Panc1 (cell line): ENCODE measurements at regions not wholly inside any gene's neighbourhood (a gene's known extent, or its start where the extent isn't known, plus 50 kb on each side); places are given as distances from the start of the nearest gene placed in this dataset.
"Not testable (repeated sequence)": the region's sequence is repeated elsewhere in the genome, so short reads cannot be mapped to it uniquely, and the experiment has no call there.

Experiments
- ATAC-seq: fragments of 200-7000 bp; cut with Tn5 transposase; 2 replicates; pipeline ENCODE4 v1.9.1; 2020; ENCODE audit warnings: mild to moderate bottlenecking, moderate library complexity
- BruUV-seq: library from RNA; stranded (reverse); fragments of 400-500 nt; replicated peaks from 2 replicates; lab custom pipeline; 2021; lab: Mats Ljungman, UMichigan
- CTCF ChIA-PET: fragments of 300-600 bp; sonication (Branson Sonifier 250); formaldehyde crosslinking; loops from one replicate; lab custom pipeline; 2022; ENCODE audit warnings: antibody characterized with exemption; lab: Charles Lee
- POLR2A ChIA-PET: fragments of 300-600 bp; sonication (Branson Sonifier 250); formaldehyde crosslinking; loops from one replicate; lab custom pipeline; 2022; ENCODE audit warnings: antibody characterized with exemption; lab: Charles Lee
- DNase-seq: peaks from one replicate; pipeline ENCODE4 v3.0.0-alpha.2; 2010; ENCODE audit warnings: low read depth, low spot score
- H3K27ac ChIP-seq: 2 replicates; pipeline ENCODE4 v1.5.1; 2011; ENCODE audit warnings: mild to moderate bottlenecking, low read length, inconsistent platforms
- H3K27me3 ChIP-seq: fragments of 200-500 bp; sonication (Bioruptor generic); 2 replicates; pipeline ENCODE4 v1.6.0; 2014; ENCODE audit warnings: low read length, inconsistent platforms; ENCODE audit not compliant: control insufficient read depth, insufficient read depth
- H3K36me3 ChIP-seq: fragments of 200-500 bp; sonication (Bioruptor generic); 2 replicates; pipeline ENCODE4 v1.5.1; 2014; ENCODE audit warnings: inconsistent platforms, mild to moderate bottlenecking, low read length, moderate library complexity; ENCODE audit not compliant: control insufficient read depth, insufficient read depth
- H3K4me1 ChIP-seq: 2 replicates; pipeline ENCODE4 v1.5.1; 2011; ENCODE audit warnings: inconsistent platforms, mild to moderate bottlenecking, low read length, moderate library complexity; ENCODE audit not compliant: control insufficient read depth, insufficient read depth
- H3K4me3 ChIP-seq, 2 experiments: 2 replicates each; pipeline ENCODE4 v1.5.1; 2011 to 2012; ENCODE audit warnings: low read depth in 2 of 2, low read length in 2 of 2, mild to moderate bottlenecking in 2 of 2, inconsistent platforms in 1 of 2, moderate library complexity in 1 of 2
- H3K9me3 ChIP-seq: fragments of 200-500 bp; sonication (Bioruptor generic); 2 replicates; pipeline ENCODE4 v1.5.1; 2014; ENCODE audit warnings: low read depth, mild to moderate bottlenecking, inconsistent platforms, low read length, moderate library complexity; ENCODE audit not compliant: control insufficient read depth, insufficient read depth
- POLR2AphosphoS5 ChIP-seq: IDR thresholded peaks from 2 replicates; pipeline ENCODE4 v1.6.1; 2012; ENCODE audit warnings: mild to moderate bottlenecking, low read depth, low read length, moderate library complexity
- SIN3A ChIP-seq: IDR thresholded peaks from 2 replicates; pipeline ENCODE4 v1.6.1; 2012; ENCODE audit warnings: low read depth, mild to moderate bottlenecking, low read length, moderate library complexity, borderline replicate concordance; ENCODE audit not compliant: insufficient read depth
- TCF7L2 ChIP-seq: IDR thresholded peaks from 2 replicates; pipeline ENCODE4 v1.6.1; 2011; ENCODE audit warnings: mild to moderate bottlenecking, low read depth, low read length, inconsistent platforms
- in situ Hi-C: cut with HindIII; loops from 2 replicates; pipeline ENCODE4 v1.10.0; 2016; ENCODE audit warnings: low sequenced_read_pairs, low pct_unique_long_range_greater_than_20kb
- intact Hi-C: fragments of 100-400 bp; cut with micrococcal nuclease; formaldehyde crosslinking; loops from one replicate; pipeline ENCODE4 v1.10.0; 2022; ENCODE audit not compliant: unreplicated experiment
- TF ChIP-seq, protein P1 (sequence below), 2 experiments: IDR thresholded peaks; 2 replicates each; pipeline ENCODE4 v1.6.1; 2011 to 2012; ENCODE audit warnings: low read depth in 2 of 2, control low read depth in 1 of 2, low read length in 1 of 2, mild to moderate bottlenecking in 1 of 2, moderate library complexity in 1 of 2; ENCODE audit not compliant: insufficient read depth in 1 of 2
- TF ChIP-seq, protein P2 (sequence below): fragments of 450-650 bp; IDR thresholded peaks from 2 replicates; pipeline ENCODE4 v1.5.1; 2017; ENCODE audit warnings: mild to moderate bottlenecking

DNA sequence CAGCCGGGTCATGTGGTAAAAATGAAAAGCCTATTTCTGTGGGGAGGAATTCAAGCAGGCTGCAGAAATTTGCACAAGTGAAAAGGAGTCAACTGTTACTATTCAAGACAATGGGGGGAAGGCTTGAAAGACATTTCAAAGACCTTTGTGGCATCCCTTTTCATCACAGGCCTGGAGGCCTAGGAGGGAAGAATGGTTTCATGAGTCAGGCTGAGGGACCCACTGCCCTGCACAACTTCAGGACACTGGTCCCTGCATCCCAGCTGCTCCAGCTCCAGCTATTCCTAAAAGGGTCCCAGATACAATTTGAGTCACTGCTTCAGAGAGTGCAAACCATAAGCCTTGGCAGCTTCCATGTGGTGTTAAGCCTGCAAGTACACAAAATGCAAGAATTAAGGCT, 85.3 kb upstream of the POU3F4 start:
- H3K4me1 ChIP-seq: no peaks in the 10 kb centered on the region

DNA sequence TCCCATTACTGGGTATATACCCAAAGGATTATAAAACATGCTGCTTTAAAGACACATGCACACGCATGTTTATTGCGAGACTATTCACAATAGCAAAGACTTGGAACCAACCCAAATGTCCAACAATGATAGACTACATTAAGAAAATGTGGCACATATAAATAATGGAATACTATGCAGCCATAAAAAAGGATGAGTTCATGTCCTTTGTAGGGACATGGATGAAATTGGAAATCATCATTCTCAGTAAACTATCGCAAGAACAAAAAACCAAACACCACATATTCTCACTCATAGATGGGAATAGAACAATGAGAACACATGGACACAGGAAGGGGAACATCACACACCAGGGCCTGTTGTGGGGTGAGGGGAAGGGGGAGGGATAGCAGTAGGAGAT, 65.5 kb upstream of the POU3F4 start:
- intact Hi-C loops: not testable (repeated sequence)

More for the DNA sequence above, 85.3 kb upstream of the POU3F4 start:
- ATAC-seq: no peak
- intact Hi-C loops (no loop called here), in situ Hi-C loops (no loop called here)
- Histone ChIP-seq H3K27me3 (no peaks in the 10 kb centered on the region), H3K9me3 (no peaks in the 10 kb centered on the region), H3K27ac (no peak overlapping the region), H3K4me3 (no peak overlapping the region), H3K36me3 (no peaks in the 10 kb centered on the region)
- CTCF ChIA-PET: no interaction called here
- TF ChIP-seq POLR2AphosphoS5 (no peak), TCF7L2 (no peak), SIN3A (no peak)
- TF ChIP-seq, protein P1, sequence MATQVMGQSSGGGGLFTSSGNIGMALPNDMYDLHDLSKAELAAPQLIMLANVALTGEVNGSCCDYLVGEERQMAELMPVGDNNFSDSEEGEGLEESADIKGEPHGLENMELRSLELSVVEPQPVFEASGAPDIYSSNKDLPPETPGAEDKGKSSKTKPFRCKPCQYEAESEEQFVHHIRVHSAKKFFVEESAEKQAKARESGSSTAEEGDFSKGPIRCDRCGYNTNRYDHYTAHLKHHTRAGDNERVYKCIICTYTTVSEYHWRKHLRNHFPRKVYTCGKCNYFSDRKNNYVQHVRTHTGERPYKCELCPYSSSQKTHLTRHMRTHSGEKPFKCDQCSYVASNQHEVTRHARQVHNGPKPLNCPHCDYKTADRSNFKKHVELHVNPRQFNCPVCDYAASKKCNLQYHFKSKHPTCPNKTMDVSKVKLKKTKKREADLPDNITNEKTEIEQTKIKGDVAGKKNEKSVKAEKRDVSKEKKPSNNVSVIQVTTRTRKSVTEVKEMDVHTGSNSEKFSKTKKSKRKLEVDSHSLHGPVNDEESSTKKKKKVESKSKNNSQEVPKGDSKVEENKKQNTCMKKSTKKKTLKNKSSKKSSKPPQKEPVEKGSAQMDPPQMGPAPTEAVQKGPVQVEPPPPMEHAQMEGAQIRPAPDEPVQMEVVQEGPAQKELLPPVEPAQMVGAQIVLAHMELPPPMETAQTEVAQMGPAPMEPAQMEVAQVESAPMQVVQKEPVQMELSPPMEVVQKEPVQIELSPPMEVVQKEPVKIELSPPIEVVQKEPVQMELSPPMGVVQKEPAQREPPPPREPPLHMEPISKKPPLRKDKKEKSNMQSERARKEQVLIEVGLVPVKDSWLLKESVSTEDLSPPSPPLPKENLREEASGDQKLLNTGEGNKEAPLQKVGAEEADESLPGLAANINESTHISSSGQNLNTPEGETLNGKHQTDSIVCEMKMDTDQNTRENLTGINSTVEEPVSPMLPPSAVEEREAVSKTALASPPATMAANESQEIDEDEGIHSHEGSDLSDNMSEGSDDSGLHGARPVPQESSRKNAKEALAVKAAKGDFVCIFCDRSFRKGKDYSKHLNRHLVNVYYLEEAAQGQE (IDR thresholded peaks at IDR 0.05; ENCODE audit: insufficient read depth in 1 of 2, low read depth in 2 of 2, low read length in 1 of 2): no peak
- TF ChIP-seq, protein P2, sequence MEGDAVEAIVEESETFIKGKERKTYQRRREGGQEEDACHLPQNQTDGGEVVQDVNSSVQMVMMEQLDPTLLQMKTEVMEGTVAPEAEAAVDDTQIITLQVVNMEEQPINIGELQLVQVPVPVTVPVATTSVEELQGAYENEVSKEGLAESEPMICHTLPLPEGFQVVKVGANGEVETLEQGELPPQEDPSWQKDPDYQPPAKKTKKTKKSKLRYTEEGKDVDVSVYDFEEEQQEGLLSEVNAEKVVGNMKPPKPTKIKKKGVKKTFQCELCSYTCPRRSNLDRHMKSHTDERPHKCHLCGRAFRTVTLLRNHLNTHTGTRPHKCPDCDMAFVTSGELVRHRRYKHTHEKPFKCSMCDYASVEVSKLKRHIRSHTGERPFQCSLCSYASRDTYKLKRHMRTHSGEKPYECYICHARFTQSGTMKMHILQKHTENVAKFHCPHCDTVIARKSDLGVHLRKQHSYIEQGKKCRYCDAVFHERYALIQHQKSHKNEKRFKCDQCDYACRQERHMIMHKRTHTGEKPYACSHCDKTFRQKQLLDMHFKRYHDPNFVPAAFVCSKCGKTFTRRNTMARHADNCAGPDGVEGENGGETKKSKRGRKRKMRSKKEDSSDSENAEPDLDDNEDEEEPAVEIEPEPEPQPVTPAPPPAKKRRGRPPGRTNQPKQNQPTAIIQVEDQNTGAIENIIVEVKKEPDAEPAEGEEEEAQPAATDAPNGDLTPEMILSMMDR: no peak
- DNase-seq: no peak
- POLR2A ChIA-PET: no interaction called here
- BruUV-seq: no TSS peak

DNA sequence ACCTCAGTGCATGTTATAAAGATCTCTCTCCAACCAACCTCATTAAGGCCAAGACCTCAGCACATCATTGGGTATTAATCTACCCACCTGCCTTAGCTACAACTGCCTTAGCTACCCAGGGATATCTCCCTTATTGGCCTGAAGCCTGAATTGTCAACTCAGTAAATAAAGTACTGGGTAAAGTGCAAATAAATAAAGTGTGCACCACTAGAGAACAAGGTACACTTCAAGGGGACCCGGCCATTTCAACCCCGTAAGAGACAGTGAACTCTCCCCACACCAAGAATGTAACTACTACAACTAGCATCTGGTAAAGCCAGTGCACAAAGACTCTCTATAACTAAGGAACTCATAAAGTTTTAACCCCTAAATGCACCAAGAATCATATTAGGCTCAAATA, 61.7 kb upstream of the POU3F4 start:
- Histone ChIP-seq H3K36me3 (no peaks in the 10 kb centered on the region), H3K9me3 (no peaks in the 10 kb centered on the region), H3K27me3 (no peaks in the 10 kb centered on the region), H3K4me3 (no peak overlapping the region), H3K27ac (no peak overlapping the region), H3K4me1 (no peaks in the 10 kb centered on the region)
- DNase-seq (no peak), ATAC-seq (no peak)
- TF ChIP-seq TCF7L2 (no peak), SIN3A (no peak), POLR2AphosphoS5 (no peak)
- TF ChIP-seq, protein P2: no peak
- TF ChIP-seq, protein P1 (IDR thresholded peaks at IDR 0.05; ENCODE audit: insufficient read depth in 1 of 2, low read depth in 2 of 2, low read length in 1 of 2): no peak
- intact Hi-C loops: no loop called here
- POLR2A ChIA-PET: no interaction called here
- CTCF ChIA-PET: no interaction called here
- in situ Hi-C loops: no loop called here
- BruUV-seq: no TSS peak

More for the DNA sequence above, 65.5 kb upstream of the POU3F4 start:
- H3K36me3 ChIP-seq, BruUV-seq, H3K9me3 ChIP-seq, POLR2A ChIA-PET, in situ Hi-C loops, H3K27ac ChIP-seq, ATAC-seq, H3K27me3 ChIP-seq, DNase-seq, CTCF ChIA-PET, H3K4me1 ChIP-seq, H3K4me3 ChIP-seq: not testable (repeated sequence)
